ENCODE measurements at regions not wholly inside any gene's neighbourhood (a gene's known extent, or its start where the extent isn't known, plus 50 kb on each side); places are given as distances from the start of the nearest gene placed in this dataset.

DNA sequence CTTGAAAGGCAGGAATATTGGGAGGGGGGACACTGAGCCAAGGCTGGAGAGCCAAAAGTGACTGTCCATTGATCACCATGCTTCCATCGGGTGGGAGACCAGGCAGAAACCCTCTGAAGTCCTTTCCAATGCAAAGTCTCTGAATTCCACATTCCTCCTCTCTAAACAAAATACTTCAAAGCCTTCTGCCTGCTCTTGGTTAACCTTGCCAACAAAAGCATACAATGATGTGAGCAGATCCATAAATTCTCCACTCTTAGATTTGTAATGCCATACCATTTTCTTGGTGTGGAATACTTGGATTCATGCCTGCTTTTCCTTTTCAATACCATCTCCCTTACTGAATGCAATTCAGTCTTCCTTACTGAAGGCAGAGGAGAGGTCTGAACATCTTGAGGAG is 74.1 kb upstream of the FAM9B start:
- TF ChIP-seq, protein P1, sequence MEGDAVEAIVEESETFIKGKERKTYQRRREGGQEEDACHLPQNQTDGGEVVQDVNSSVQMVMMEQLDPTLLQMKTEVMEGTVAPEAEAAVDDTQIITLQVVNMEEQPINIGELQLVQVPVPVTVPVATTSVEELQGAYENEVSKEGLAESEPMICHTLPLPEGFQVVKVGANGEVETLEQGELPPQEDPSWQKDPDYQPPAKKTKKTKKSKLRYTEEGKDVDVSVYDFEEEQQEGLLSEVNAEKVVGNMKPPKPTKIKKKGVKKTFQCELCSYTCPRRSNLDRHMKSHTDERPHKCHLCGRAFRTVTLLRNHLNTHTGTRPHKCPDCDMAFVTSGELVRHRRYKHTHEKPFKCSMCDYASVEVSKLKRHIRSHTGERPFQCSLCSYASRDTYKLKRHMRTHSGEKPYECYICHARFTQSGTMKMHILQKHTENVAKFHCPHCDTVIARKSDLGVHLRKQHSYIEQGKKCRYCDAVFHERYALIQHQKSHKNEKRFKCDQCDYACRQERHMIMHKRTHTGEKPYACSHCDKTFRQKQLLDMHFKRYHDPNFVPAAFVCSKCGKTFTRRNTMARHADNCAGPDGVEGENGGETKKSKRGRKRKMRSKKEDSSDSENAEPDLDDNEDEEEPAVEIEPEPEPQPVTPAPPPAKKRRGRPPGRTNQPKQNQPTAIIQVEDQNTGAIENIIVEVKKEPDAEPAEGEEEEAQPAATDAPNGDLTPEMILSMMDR (IDR thresholded peaks at IDR 0.05 in 8 of 11, conservative IDR thresholded peaks at IDR 0.05 in 3 of 11): no peak
- TF ChIP-seq POLR2AphosphoS5 (IDR thresholded peaks at IDR 0.05): no peak
